ENCODE measurements at regions not wholly inside any gene's neighbourhood (a gene's known extent, or its start where the extent isn't known, plus 50 kb on each side); places are given as distances from the start of the nearest gene placed in this dataset.
"Not testable (repeated sequence)": the region's sequence is repeated elsewhere in the genome, so short reads cannot be mapped to it uniquely, and the experiment has no call there.

GRCh38 chr10:111579473-111579872 is 502.6 kb downstream of the ADRA2A start:
- DNase-seq (ENCODE audit: low read depth), result no peak

- DNase-seq (ENCODE audit: low read depth), result no peak
Observed at GRCh38 chr10:111590703-111591102, 513.9 kb downstream of the ADRA2A start.

- no peak for DNase-seq (ENCODE audit: low read depth)
Observed at GRCh38 chr10:111593578-111593977, 516.7 kb downstream of the ADRA2A start.

GRCh38 chr10:111595173-111595572 is 518.3 kb downstream of the ADRA2A start:
- no peak for DNase-seq (ENCODE audit: low read depth)

GRCh38 chr10:111598433-111599059 is 521.7 kb downstream of the ADRA2A start:
- DNase-seq (ENCODE audit: low read depth), result peak; percentile 48

GRCh38 chr10:111599943-111600342 is 523.1 kb downstream of the ADRA2A start:
- DNase-seq (ENCODE audit: low read depth), result no peak

- no peak for DNase-seq (ENCODE audit: low read depth)
Observed at GRCh38 chr10:111600772-111601171, 523.9 kb downstream of the ADRA2A start.

- DNase-seq (ENCODE audit: low read depth), result no peak
Observed at GRCh38 chr10:111612273-111612672, 535.4 kb downstream of the ADRA2A start.

GRCh38 chr10:111634191-111634590 is 549.4 kb downstream of the GPAM start:
- DNase-seq (ENCODE audit: low read depth), result no peak

GRCh38 chr10:111646021-111646420 is 537.5 kb downstream of the GPAM start:
- DNase-seq (ENCODE audit: low read depth), result no peak

- no peak for DNase-seq (ENCODE audit: low read depth)
Observed at GRCh38 chr10:111648046-111648445, 535.5 kb downstream of the GPAM start.

GRCh38 chr10:111649080-111649479 is 534.5 kb downstream of the GPAM start:
- not testable (repeated sequence) for DNase-seq (ENCODE audit: low read depth)

GRCh38 chr10:111650088-111650487 is 533.5 kb downstream of the GPAM start:
- DNase-seq (ENCODE audit: low read depth), result no peak

- DNase-seq (ENCODE audit: low read depth), result no peak
Observed at GRCh38 chr10:111656066-111656465, 527.5 kb downstream of the GPAM start.

- DNase-seq (ENCODE audit: low read depth), result no peak
Observed at GRCh38 chr10:111677759-111678158, 505.8 kb downstream of the GPAM start.

- no peak for DNase-seq (ENCODE audit: low read depth)
Observed at GRCh38 chr10:111686796-111687195, 496.8 kb downstream of the GPAM start.

- no peak for DNase-seq (ENCODE audit: low read depth)
Observed at GRCh38 chr10:111698711-111699110, 484.9 kb downstream of the GPAM start.

- DNase-seq (ENCODE audit: low read depth), result no peak
Observed at GRCh38 chr10:111703986-111704385, 479.6 kb downstream of the GPAM start.

- no peak for DNase-seq (ENCODE audit: low read depth)
Observed at GRCh38 chr10:111705021-111705420, 478.5 kb downstream of the GPAM start.

- no peak for DNase-seq (ENCODE audit: low read depth)
Observed at GRCh38 chr10:111706331-111706730, 477.2 kb downstream of the GPAM start.

GRCh38 chr10:111707076-111707475 is 476.5 kb downstream of the GPAM start:
- no peak for DNase-seq (ENCODE audit: low read depth)

GRCh38 chr10:111709603-111710002 is 474.0 kb downstream of the GPAM start:
- no peak for DNase-seq (ENCODE audit: low read depth)

- no peak for DNase-seq (ENCODE audit: low read depth)
Observed at GRCh38 chr10:111716032-111716431, 467.5 kb downstream of the GPAM start.

- DNase-seq (ENCODE audit: low read depth), result no peak
Observed at GRCh38 chr10:111724121-111724520, 459.4 kb downstream of the GPAM start.

GRCh38 chr10:111725050-111725449 is 458.5 kb downstream of the GPAM start:
- DNase-seq (ENCODE audit: low read depth), result no peak

Data from amniotic epithelial cell (primary cell).